Stimulated activated CD8-positive, alpha-beta memory T cell treated with anti-CD3 and anti-CD28 coated beads, Interleukin-2, amount 100 ng/mL, for 48 hours (primary cell): ENCODE measurements at regions not wholly inside any gene's neighbourhood (a gene's known extent, or its start where the extent isn't known, plus 50 kb on each side); places are given as distances from the start of the nearest gene placed in this dataset.
"Not testable (repeated sequence)": the region's sequence is repeated elsewhere in the genome, so short reads cannot be mapped to it uniquely, and the experiment has no call there.

ENCODE experiments used
- DNase-seq, 2 donors: peaks; one replicate each; pipeline ENCODE4 v3.0.0-alpha.2; 2020; ENCODE audit warnings: low read depth in 2 of 2

DNA sequence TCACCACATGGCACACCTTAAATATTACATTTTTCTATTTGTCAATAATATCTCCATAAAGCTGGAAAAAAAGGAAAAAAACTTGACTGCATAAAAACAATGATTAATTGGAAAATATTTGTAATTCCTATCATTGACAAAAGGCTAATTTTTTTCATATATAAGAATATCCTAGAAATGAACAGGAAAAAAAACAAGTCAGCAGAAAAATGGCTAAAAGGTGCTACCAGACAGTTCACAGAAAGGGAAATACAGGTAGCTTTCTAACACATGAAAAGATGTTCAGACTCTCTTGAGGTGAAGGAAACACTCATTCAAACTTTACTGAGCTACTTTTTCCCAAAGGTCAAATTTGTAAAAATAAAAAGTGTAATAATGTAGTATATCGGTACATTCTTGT, 104.1 kb upstream of the SCAF8 start:
- DNase-seq, result no peak

DNA sequence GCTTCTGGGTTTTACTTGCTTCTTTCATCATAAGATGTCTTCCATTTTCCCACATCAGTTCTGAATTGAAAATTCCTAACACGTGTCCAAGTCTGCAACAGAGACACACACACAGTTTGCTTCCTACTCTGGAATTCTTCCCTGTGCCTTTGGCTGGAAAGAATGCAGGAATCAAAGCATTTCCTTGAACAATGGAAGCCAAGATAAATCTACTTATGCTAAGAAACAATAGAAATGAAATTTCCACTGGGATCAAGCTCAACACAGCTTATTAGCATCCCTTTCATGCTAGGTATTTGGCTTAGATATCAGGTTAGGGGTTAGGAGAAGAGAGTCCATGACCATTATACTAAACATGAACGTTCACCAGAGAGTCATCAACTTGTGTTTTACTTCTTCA, 101.1 kb upstream of the SCAF8 start:
- DNase-seq, result no peak

DNA sequence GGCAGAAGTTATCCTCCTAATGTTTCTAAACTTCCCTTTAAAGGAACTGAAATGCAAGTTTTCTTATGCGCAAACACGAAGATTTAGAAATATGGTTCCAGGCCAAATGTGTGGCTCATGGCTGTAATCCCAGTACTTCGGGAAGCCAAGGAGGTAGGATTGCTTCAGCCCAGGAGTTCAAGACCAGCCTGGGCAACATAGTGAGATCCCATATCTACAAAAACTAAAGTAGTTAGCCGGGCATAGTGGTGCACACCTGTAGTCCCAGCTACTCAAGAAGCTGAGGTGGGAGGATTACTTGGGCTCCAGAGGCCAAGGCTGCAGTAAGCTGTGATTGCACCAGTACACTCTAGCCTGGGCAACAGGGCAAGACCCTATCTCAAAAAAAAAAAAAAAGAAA, 95.8 kb upstream of the SCAF8 start:
- DNase-seq, result no peak

DNA sequence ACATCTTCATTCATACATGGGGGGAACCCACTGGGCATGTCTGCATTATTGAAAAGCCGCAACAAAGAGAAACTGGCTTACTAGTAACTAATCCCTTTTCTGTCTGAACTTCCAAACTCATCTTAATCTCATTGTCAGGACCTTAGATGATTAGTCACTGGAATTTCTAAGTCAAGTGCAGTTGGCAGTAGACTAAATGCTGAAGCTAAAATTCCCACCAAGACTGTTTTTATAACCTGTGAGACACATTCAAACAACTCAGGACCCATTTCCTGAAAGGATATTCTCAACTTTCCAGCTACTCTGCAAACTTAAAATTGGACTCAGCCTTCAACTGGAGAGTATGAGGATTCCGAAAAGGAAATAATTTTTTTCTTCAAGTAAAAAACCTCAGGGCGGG, 94.8 kb upstream of the SCAF8 start:
- DNase-seq, result no peak

DNA sequence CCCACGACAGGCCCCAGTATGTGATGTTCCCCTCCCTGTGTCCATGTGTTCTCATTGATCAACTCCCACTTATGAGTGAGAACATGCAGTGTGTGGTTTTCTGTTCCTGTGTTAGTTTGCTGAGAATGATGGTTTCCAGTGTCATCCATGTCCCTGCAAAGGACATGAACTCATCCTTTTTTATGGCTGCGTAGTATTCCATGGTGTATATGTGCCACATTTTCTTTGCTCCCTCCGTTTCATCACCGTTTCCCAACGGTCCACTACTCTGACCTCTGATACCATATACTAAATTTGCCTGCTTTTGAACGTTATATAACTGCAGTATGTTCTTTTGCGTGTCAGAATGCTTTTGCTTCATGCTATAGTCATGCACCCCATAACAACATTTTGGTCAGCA, 94.0 kb upstream of the SCAF8 start:
- not testable (repeated sequence) for DNase-seq

DNA sequence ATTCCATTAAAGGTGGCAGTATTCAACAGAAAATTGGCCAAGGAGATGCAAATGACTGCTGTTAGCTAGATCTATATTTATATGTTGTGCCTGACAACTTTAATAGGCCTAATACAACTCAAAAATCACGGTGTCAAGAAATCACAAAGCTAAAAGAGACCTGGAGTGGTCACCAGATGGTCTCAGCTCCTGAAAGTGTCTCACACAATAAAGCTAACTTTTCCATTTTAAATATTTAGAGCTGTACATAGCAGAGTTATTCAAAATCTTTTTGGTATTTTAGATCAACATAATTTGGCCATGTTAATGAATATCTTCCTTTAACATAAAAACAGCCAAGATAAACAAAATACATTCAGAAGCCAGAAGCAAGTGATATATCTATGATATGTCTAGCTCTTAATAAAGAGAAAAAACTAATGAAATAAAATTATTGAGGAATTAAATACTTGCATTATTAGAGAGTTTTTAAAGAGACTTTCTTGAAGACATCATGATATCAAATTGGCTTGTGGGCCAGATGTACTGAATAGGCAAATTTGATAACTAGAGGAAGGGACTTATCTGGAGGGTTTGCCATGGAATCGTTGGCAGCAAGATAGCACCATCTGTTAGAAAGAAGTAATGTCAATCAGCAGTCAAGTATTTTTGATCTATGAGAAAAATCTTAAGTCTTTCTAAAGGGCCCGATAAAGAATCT, 84.9 kb upstream of the SCAF8 start:
- DNase-seq, result no peak

DNA sequence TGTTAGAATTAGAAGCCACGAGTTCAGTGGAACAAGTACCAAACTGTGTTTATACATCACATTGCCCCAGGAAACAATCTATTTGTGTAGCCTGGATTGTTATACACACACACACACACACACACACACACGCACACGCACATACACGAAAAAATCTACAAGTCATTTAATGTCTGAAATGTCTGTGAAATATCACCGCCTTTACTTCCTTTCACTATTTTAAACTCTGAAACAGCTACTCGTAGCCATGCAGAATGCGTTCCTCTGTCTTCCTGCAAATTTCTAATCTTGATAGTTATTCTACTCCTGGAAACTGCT, 84.4 kb upstream of the SCAF8 start:
- DNase-seq, result no peak

DNA sequence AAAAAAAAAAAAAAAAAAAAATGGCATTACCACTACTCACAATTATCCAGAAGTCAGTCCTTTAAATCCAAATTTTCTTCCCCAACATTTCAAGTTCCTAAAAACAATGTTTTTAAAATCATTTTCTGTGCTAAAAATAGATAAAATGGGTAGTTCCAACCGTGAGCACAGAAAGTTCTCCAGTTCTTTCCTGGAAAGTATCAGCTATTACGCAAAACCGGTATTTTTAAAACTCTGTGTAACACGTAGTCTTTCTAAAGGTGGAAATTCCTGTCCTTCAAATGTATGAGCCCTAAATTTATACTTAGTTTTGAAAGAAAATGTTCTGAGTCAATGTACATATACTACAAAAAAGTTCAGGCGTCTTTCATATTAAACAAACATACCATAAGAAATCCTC, 83.5 kb upstream of the SCAF8 start:
- no peak for DNase-seq

DNA sequence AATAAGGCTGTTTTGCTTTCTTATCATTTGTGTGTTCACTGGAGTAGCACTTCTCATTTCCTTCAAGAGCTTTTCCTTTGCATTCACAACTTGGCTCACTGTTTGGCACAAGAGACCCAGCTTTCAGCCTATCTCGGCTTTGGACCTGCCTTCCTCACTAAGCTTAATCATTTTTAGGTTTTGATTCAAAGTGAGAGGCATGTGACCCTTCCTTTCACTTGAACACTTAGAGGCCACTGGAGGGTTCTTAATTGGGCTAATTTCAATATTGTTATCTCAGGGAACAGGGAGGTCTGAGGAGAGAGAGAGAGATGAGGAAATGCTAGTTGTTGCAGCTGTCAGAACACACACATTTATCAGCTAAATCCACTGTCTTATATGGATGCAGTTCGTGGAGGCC, 82.9 kb upstream of the SCAF8 start:
- no peak for DNase-seq

DNA sequence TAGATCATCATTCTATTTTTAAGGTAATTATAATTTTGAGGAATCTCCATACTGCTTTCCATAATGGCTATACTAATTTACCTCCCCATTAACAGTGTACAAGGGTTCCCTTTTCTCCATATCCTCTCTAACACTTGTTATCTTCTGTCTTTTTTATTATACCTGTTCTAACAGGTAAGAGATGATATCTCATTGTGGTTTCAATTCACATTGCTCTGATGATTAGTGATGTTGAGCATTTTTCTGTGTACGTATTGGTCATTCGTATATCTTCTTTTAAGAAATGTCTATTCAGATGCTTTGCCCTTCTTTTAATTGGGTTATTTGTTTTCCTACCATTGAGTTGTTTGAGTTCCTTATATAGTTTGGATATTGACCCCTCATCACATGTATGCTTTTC, 81.6 kb upstream of the SCAF8 start:
- no peak for DNase-seq

DNA sequence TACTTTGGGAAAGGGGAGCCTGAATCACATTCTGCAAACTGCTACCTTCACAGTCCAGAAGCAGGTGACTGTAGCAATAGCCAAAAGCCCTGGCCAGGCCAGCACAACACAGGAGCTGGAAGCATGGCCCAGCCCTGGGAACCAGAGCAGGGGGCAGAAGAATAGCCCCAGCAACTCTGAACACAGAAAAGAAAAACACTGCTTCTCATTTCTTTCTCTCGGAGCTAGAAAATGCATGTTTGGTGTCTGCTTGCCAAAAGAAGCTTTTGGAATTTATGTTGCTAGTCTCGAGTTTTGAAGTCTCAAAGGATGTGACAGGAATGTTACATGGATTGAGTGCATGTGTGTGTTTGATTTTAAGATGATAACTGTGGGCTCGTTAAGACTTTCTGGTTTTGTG, 79.8 kb upstream of the SCAF8 start:
- no peak for DNase-seq

DNA sequence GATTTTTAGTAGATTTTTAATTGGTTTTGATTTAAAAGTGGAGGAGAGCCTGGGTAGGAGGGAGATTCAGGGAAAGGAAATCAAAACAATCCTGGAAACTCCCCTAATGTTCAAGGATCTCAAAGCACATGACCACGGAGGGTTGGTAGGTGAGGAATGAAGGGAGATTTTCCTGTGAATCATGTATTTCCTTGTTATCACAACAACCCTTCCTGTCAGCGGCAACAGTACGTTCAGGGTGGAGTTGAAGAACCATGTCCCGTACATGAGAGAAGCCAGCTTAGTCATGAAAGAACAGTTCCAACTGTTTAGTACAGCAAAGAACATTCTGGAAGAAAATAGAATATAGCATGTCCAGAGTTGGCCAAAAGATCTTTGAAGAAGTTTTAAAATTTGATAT, 79.4 kb upstream of the SCAF8 start:
- DNase-seq, result no peak

DNA sequence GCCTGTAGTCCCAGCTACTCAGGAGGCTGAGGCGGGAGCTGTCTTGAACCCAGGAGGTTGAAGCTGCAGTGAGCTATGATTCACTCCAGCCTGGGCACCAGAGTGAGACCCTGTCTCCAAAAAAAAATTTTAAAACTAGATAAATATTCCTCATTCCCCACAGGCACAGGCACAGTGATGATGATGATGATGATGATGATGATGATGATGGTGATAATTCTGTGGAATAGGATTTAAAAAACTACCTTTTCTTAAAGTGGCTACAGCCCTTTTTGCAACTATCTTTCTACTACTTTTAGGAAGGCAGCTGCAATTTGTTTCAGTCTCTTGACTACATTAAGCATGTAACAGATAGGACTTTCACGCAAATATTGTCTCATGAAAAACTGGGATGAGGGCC, 76.6 kb upstream of the SCAF8 start:
- no peak for DNase-seq

DNA sequence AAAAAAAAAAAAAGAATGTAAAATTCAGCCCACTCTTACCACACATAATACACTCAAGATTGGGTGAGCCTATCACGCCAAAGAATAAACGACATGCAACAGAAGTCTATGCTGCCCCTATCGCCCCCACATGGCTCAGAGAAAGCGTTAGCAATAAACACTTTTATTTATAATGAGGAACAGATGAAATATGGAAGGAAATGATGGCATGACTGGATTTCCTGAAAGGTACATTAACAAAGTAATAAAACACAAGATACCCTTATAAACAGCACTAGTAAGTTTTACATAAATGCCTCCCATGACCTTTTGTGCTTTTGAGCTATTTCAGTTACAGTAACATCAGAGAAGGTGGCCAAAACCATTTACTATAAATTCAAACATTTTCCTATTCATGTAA, 71.4 kb upstream of the SCAF8 start:
- no peak for DNase-seq

DNA sequence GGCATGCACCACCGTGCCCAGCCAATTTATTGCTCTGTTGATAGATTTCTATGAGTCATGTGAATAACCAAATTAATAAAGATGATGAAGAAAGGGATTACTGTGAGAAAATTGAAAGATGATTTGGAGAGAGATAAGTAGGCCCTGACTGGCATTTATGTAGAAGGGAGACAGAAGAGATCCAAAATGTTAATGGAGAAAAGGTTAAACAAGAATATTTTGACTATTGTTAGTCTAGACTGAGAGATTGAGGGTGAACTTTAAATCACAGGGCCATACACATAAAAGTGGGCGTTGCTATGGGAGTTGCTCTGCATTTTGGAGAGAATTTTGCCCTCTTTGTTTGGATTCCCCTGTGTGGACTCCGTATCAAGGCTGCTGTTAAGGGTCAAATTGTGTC, 68.9 kb upstream of the SCAF8 start:
- no peak for DNase-seq

DNA sequence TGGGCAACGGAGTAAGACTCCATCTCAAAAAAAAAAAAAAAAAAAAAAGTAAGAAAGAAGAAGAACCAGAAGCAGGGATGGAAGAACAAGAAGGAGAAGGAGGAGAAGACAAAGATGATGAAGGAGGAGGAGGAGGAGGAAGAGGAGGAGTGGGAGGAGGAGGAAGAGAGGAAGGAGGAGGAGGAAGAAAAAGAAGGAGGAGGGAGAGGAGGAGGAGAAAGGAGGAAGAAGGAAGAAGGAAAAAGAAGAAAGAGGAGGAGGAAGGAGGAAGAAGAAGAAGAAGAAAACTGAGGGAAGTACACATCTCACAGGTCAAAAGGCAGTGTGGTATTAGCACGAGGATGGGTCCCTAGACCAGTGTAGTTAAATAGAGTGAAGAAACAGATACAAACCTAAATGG, 65.1 kb upstream of the SCAF8 start:
- no peak for DNase-seq

DNA sequence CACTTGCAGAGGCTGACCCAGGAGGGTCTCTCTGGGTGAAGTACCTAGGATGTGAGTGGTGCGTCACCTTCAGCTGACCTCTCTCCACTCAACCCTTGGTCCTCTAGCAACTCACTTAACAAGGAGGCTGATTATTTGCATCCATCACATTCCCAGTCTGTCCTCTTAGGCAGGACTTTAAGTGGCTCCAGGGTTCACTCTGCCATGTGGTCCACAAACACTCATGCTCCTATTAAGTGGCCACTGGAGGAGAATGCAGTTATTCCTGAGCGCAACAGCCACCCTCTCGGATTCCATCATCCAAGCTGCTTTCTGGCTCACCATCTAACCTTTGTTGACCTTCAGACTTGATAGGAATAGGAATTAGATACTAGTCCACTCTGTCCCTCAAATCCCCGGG, 61.1 kb upstream of the SCAF8 start:
- DNase-seq, result no peak

DNA sequence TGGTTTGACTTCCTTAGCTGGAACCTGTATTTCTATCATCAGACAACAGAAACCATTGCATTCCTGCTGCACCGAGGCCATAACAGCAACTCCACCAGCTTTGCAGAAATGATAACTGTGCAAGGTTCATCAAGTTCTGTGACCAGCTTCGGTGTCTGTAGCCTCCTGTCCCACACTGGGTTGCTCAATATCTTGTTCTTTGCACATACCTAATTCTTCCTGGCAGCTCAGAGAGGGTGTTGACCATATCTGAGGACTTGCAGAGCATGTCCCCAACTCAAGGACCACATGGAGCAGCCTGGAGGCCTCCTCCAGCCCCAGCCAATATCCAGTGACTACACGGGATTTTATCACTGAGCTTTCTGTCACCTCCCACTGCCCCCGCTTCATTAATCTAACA, 59.3 kb upstream of the SCAF8 start:
- DNase-seq, result no peak

DNA sequence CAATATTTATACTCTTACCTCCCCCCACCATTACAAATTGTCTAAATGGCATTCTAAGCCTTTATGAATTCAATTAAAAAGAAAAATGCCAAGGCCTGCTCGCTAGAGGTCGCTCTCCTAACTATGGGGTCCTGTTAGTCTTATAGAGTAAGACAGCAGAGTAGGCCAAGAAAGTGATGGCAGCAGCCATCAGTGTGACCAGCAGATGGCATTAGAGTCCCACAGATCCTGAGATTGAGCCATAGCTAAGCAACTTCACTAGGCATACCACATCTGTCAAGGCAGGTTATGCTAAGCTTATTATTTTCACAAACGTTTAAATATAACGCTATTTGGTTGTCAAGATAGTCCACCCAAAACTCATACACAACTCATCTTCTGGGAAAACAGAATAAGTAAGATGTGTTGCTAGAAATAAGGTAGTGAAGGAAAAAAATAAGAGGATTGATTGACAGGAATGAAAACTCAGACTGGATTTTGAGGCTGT, 57.6 kb upstream of the SCAF8 start:
- DNase-seq, result peak; percentile 58 to 76

DNA sequence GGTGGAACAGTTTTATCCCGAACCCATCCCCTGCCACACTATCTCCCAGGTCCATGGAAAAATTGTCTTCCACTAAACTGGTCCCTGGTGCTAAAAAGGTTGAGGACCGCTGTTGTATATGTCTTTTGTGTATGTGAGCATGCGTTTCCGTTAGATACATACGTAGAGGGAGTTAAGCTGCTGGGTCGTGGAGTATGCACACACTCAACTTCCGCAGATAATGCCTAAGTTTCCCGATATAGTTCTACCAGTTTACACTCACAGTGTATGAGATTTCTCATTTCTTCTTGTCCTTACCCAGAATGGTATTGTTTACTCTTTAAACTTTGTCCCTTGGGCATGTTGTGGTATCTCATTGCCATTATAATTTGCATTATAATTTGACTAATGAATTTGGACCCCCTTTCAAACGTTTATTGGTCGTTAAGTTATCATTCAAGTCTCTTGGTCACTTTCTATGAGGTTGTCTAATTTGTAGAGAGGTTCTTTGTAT, 50.5 kb upstream of the SCAF8 start:
- DNase-seq, result no peak
